Effector CD4-positive, alpha-beta T cell (primary cell): ENCODE measurements at regions not wholly inside any gene's neighbourhood (a gene's known extent, or its start where the extent isn't known, plus 50 kb on each side); places are given as distances from the start of the nearest gene placed in this dataset.

Experiments used
- DNase-seq: peaks from one replicate; pipeline ENCODE4 v3.0.0-alpha.2; 2020

DNA sequence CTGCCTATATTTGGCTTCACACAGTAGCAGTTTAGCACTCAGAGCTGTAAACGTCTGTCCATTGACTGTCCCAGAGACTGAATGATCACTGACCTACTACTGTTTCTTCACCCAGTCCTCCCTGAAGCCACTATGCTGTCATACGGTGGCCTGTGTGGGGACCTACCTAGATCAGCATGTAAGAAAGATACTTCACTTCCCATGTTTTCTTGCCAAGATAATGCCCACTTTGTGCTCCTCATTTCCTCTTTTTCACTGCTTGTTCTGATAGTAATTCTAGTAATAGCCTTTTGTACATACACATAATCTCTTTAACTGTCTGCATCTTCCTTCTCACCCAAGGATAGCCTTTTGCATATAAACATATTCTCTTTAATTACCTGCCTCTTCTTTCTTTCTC lies 109.9 kb upstream of the TIAM2 start:
- DNase-seq: no peak

DNA sequence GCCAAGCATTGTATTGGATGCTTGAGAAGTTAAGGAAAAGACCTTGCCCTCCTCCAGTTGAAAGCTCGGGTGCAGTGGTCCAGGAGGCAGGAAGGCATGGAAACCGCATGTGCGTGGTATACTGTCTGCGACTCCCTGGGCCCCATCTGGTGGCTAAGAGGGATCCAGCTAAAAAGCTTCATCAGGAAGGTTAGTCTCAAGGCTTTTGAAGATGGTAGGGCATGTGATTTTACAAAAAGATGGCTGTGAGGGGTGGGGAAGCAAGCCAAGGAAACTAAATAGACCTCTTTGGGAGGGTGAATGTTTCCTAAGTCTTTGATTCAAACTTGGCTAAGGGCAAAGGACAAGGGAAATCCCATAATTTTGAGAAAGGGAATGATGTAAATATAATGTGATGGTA lies 109.1 kb upstream of the TIAM2 start:
- no peak for DNase-seq

DNA sequence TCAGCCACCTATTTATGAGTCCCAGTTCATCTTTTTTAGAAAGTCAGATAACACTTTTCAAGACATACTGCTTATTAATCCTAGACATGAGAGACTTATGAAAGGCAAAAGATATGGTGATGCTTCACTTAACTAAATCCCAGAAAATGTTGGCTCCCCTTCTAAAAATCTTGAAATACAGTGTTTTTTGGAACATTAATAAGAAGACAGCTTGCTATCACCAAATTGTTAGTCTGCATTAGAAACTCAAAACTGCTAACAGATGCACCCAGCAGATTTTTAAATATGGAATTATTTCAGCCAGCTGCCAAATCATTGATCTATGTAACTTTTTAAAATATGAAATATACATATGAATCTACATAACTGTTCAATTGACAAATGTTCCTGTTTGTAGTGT lies 108.6 kb upstream of the TIAM2 start:
- no peak for DNase-seq

DNA sequence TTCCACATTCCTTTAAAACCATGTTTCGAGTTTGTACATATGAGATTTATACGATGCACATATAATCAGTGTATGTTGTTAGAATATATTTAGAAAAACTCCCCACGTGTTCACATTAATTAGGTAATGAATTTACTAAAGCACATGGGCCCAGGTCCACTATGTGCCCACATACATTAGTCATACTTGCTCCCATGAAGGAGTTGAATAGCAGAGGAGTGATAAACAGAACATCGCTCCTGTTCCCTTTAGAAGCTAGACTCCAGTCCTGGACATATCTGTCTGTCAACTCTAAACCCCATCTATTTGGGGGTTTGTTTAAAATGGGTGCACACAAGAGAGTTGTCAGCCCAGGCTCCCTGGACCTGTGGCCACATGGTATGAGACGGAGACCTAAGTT lies 108.1 kb upstream of the TIAM2 start:
- no peak for DNase-seq

DNA sequence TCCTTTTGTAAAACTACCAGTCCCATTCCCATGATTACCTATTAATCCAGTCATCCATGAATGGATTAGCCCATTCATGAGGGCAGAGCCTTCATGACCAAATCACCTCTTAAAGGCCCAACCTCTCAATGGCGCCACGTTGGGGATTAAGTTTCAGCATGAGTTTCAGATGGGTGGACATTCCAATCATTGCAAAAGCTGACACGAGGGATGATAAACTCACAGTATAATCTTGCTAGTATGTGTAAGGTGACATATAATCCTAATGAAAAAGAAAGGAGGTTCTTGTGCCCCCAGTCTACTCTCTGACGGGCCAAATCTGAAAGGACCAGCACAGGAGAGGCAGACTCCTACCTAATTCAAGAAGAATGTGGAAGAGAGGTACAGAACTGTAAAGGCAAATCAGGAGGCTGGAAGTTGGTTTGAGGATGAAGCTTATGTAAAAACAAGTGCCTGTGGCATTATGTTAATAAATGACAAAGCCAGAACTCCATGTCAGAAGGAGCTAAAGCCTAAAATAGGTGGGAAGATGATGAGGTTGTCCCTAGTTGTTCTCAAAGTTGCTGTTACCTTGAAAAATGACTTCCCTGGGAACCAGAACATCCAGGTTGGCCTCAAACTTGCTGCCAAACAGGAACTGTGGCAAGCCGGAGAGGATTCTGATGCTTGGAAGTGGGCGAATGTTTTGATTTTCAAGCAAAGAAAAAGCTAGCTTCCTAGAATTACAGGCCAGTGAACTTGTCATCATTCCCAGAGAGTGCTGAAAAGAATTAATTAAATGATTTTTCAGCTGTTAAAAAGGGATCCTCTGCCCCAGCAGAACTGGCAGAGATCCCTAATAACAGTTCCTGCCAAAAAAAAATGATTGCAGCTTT lies 106.5 kb upstream of the TIAM2 start:
- no peak for DNase-seq

DNA sequence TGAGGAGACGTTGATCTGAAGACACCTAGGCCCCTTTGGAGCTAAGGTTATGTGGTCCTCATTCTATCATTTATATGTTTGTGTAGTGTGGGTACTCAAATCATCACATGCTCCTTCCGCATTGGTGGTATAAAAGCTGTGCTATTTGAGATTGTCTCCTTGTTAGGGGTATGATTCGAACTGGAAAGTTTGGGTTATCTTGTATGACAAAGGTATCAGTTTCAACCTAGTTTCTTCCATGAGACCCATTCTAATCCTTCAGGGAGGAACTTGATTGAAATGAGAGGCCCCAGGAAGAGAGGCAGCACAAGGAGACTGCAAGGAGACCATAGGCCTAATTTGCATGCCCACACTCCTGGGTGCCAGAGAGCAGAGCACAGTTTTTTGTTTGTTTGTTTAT lies 104.2 kb upstream of the TIAM2 start:
- DNase-seq: no peak

DNA sequence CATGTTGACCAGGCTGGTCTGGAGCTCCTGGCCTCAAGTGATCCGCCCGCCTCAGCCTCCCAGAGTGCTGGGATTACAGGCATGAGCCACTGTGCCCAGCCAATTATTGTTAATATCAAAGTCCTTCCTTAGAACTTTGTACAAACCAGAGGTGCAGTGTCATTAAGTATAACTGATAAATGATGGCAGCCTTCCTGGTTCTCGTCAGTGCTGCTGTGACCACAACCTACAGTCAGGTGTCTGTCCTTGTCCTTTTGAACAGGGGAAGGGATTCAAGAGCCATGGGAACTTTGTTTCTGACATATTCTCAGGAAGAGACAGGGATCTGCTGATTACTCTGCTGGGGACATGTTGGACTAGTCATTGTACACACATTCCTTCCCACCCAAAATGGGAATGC lies 103.2 kb upstream of the TIAM2 start:
- DNase-seq: no peak

DNA sequence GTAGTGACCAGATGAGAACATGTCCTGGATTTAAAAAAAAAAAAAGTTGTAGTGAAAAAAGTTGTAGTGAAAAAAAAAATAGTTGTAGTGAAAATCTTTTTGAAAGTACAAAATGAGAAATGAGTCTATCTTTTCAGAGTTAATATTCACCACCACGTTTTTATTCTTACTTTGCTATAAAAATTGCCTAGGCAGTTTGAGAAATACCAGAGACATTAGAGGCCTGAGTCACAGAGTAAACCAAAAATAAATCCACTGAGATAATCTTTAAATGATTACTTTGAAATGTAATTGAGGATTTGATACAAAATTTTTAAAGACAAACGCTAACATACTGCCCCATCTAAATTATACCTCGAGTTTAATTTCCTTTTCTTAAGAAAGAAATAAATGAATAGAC lies 101.2 kb upstream of the TIAM2 start:
- DNase-seq: no peak

DNA sequence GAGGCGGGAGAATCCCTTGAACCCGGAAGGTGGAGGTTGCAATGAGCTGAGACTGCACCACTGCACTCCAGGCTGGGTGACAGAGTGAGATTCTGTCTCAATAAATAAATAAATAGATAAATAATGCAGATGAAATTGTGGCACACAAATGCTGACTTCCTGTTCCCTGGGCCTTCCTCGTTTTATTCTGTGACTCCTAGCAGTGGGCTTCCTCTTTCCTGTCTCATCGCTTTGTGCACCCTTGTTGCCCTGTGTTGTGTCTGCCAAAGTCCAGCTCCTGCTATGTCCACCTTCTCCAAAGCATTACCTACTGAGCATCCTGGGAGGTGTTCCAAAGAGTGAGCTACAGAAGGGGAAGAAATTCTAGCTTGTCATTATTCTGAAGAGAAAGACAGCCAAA lies 100.2 kb upstream of the TIAM2 start:
- DNase-seq: no peak

DNA sequence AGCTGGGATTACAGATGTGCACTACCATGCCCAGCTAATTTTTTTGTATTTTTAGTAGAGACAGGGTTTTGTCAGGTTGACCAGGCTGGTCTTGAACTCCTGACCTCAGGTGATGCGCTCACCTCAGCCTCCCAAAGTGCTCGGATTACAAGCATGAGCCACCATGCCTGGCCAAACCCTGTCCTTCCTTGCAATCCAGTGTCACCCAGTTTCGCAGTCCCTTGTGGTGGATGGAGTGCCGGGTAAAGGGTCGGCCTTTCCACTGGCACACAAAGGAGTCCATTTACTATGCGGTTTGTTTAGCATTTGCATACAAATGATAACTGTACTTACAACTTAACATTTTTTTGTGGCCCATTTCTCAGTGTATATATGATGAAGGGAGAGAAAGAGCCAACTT lies 99.3 kb upstream of the TIAM2 start:
- DNase-seq: no peak

DNA sequence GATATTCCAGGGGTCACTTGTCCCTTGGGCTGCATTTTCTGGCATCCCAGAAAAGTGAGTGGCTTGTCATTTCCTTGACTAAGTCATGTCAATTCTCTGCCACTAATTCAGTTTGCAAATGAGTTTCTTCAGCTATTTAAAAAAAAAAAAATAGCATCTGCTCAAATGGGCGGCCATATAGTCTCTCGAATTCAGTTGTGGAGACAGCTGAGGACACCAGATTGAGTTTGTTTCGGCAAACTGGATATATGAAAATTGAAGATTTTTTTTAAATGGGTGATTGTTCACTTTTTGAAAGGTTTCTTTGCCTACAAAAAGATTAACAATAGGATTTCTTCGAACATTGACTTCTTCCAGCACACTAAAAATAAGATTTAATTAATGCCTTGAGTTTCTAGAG lies 96.3 kb upstream of the TIAM2 start:
- no peak for DNase-seq

DNA sequence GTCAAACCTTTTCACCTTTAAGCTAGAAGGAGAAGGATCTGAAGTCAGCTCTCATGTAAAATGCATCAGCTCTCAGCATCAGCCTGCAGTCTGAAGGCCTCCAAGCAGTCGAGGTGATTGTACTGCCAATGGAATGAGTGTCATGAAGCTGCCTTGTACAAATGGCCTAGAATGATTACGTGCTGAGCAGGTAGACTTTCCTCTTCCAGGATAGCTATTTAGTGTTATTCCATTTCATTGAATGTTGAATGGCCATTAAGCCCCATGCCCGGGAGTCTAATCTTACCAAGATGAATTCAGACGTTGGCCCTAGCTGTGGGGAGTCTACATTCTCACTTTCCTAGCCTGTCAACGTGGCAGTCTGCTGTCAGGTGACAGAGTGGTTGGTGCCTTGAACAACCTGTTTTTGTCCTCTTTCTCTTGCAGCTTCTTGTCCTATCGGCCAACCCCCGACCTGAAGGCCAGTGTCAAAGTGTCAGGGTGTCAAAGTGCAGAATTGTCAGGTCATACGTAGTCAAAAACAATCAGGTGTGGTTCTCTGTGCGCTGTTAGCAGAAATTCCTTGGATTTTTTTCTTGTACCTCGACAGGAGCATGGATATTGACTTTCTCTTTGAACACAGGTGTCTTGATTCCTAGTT lies 95.2 kb upstream of the TIAM2 start:
- DNase-seq: no peak

DNA sequence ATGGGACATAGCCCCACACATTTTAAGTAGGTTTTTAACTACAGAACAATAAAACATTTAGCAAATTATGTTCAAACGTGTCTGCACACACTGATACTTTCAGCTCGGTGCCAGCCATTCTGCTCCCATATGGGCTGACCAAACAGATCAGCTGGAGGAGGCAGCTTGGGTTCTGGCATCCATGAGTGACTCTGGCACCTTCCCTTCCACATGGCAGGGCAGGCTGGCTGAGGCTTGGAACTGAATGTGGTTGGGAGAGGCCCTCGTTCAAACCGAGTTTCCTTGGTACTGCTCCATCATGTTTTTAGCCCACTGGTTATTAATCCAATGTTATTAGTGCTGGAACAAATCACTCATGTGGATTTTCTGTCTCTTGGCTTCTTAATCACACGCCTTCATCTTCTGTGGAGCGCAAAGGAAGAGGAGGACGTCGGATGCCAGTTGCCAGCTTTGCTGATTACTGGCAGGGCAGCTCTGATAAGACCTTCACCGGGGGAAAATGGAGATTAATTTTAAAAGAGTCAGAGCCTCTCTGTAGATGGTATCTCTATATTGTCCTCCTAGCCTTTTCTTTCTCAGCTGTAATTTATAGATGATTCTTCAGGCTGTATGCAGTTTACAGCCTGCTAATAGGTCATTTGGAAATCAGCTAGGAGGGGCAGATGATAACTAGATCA lies 93.1 kb upstream of the TIAM2 start:
- no peak for DNase-seq

DNA sequence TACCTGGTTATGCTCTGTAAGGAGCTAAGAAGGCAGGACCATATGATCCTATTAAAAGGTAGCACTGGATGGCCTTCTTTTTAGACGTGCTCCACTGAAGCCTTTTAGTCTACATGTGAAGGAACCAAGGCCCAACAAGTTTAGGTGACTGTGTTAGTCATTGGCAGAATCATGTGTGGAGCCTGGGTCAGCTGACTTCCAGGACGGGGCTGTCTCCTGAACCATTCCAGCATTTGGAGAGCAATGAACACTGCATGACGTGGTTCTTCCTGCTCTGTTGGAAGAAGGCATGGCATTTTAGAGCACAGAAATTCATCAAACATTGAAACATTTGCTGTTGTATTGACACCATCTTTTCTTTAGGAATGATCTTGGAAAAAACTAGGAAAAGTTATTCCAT lies 87.8 kb upstream of the TIAM2 start:
- DNase-seq: no peak

DNA sequence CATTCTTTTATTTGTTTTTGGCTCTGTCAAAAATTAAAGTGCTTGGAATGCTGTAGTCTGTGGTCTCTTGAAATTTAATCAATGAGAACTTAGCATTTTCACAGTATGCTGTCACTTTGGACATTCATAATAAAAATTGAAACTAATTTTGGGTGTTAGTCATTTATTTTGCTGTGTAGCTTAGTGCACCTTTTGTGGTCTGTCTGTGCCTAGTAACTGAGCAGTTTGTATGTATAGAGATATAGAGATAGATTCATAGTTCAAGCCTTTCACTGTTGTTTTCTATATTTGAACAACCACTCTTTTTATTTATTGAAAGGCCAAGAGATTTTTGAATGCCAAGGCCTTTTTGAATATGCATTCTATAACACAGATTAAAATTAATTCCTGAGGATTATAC lies 86.4 kb upstream of the TIAM2 start:
- DNase-seq: no peak

DNA sequence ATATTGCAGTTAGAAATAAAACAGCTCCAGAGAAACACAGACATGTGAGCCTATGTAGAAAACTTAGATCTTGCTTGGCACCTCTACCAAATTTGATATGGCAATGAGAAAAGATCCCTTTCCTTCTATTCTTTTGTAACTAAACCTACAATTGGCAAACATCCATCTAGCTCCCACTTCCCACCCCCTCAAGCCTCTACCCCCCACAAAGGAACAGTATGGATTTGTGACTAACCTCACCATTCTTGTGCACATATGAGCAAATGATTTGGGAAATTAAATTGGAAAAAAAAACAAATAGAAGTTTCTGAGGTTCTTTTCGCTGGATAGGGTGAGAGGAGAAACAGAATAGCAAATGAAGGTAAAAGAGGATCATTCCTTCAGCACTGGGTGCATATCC lies 85.8 kb upstream of the TIAM2 start:
- no peak for DNase-seq

DNA sequence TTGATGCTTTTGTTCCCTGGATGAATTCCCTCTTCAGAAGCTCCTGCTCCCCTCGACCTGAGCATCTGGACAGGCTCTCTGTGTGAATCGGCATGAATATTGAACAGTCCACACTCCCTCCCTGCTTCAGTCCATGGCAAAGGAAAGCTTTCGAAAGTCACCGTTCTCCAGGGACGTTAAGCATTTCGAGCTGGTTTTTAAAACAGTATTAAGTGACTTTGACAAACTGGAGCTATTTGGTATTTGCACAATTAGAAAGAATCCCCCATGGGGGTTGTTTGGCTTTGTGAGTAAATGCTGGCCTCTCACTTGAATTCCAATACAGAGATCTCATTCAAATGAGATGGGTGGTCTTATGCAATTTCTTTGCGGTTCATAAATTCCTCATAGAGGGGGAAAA lies 85.3 kb upstream of the TIAM2 start:
- DNase-seq: no peak

DNA sequence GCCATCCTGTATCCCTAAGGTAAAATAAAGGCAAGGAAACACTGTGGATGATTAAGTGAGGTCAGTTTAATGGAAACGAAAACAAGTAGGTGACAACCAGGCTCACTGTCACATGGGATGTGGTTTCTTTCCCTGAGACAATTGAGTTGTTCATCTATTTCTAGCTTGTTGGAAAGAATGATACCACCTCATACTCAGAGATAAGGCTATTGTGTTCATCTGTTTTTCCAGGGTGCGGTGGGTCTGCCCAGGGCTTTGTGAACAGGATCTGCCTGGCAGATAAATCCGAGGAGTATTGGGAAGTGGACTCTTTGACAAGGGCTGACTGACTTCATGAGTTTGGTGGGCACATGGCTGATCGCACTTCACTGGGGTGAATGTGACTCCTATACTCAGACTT lies 80.8 kb upstream of the TIAM2 start:
- DNase-seq: no peak

DNA sequence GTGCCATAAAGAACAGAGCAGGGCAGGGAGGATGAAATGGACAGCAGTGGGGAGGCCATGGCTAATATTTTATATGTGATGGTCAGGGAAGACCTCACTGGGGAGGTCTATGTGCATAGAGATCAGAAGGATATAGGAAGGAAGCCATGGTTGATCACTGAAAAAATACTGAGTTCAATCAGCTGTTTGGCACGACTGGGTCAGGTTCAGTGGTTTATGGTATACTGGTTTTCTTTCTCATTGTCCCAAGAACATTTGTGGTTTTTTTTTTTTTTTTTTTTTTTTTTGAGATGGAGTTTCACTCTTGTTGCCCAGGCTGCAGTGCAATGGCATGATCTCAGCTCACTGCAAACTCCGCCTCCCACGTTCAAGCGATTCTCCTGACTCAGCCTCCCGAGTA lies 78.3 kb upstream of the TIAM2 start:
- DNase-seq: no peak

DNA sequence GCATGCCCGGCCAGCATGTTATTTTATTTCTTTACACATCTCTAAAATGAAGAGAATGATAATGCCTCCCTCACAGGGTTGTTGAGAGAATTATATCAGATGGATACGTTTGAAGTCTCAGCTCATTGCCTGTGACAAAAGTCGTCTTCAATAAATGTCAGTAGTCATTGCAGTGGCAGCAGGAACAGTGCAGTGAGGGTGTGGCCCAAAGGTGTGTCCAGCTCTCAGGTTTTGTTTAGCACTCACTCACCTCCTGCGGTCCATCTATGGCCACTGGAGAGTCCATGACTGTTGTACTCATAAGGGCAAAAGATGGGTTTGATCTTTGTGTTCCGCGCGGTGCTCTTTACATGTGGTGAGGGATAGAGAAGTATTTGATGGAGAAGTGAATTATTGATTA lies 77.2 kb upstream of the TIAM2 start:
- no peak for DNase-seq

DNA sequence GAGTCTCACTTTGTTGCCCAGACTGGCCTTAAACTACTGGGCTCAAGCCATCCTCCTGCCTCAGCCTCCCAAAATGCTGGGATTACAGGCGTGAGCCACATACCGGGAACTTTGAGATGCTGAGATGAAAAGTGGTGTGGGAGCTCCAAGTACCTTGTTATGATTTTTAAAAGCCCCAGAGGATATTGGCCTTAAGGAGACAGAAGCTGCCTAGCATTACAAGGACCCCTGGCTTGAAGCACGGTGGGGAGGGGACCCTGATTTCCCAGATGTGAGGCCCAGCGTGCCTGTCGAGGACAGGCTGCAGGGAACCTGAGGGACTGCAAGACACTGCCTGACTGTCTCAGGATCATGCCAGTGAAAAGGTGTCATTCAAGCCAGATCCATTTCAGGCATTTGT lies 75.3 kb upstream of the TIAM2 start:
- no peak for DNase-seq

DNA sequence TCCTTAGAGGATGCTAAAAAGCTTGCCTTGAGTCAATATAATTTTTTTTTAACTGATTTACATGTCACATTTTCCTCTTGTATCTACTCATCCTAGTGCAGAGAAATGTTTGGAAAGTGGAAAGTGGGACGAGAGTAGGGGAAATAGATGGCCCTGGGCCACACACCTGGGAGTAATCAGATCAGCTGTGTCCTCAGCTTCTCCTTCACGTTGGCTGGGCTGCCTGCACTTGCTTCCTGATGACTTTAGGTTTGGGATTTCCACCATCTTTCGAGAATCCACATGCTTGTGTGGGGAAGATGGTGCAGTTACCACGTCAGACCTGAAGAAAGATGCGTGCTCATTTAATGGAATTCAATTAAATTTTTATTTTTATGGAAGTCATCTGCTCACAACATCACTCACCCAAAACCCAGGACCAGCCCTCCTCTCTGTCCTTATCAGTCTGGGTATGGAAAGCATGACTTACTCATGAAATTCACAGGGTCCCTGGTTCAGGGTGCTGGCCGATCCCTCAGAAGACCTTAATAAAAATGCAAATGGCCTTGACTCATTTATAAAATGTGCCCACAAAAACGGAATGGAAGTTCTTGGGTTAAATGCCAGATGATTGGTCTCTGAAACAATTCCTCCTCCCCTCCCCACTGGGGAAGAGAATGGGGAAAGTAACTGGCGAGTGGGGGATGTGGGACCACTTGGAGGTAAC lies 74.5 kb upstream of the TIAM2 start:
- DNase-seq: no peak

DNA sequence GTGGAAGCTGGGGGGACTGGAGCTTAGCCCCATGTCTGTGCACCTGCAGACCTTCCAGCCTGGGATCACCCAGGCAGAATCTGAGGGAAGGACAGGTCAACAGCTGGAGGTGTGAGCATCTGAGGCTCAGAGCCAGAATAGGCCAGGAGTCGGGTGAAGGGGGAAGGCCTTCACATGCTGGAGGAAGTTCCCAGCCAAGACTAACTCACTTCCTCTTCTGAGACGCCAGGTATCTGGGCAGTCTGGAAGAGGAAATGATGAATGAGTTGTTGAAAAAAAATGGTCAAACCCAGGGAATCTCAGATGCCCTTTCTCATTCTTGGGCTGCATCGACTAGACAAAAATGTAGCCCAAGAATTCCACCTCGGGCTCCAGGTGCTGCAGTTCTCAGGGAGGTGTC lies 73.6 kb upstream of the TIAM2 start:
- DNase-seq: no peak
